Urothelium cell line (cell line): ENCODE measurements at regions not wholly inside any gene's neighbourhood (a gene's known extent, or its start where the extent isn't known, plus 50 kb on each side); places are given as distances from the start of the nearest gene placed in this dataset.
"Not testable (repeated sequence)": the region's sequence is repeated elsewhere in the genome, so short reads cannot be mapped to it uniquely, and the experiment has no call there.

Source experiments
- DNase-seq: peaks from one replicate; pipeline ENCODE4 v3.0.0; 2011; ENCODE audit warnings: low spot score, mixed read lengths
- FAIRE-seq: peaks from 2 replicates; lab custom pipeline; 2011; peaks lifted over from hg19 to GRCh38; lab: Jason Lieb, UNC

DNA sequence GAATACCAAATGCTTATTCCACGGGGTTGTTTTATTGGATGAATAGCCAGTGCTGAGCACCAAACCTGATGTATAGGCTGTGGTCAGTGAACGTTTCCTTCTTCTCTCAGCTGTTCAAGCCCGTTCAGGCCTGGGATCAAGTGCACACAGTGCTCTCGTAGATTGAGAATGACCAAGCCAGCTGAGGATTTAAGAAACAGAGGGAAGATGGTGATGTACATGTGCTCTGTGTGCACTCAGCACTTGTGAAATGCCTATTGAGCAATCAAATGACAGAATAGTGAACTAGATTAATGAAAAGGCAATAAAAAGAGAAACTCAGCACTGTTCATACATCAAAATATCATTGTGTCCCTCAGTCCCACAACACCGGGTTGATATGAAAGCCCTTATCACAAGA, 302.5 kb downstream of the BMPER start:
- FAIRE-seq (no peak), DNase-seq (no peak)

DNA sequence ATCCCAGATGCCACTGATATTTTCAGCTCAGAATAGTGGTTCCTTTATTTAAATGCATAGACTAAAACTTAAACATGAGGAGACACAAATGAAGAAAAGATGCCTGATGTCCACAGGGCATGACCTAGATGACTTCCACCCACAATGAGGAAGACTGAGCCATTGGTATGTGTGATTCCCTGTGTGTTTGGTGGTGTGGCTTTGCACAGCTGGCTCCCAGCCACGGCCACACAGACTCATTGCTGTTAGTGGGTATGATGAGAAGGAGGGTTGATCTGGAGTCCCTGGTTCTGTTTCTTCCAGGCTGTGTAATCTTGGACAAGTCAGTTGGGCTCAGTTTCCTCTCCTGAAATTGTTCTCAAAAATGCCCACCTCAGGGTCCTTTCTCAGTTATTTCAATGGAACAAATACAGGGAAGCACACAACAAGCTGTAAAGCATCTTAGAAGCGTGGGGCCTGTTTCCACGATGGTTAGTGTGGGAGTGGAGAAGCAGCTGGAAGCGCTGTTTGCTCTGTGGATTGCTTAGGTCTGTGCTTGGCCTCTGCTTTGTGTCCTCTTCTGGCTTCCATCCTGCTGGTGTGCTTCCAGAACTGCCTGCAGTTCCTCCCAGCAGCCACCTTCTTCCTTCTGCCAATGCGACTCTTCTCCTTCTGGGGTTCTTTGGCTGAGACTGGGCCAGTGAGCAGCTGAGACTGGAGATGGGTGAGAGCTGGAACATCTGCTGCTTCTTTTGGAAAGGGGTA, 303.7 kb downstream of the BMPER start:
- DNase-seq = no peak
- no peak for FAIRE-seq

DNA sequence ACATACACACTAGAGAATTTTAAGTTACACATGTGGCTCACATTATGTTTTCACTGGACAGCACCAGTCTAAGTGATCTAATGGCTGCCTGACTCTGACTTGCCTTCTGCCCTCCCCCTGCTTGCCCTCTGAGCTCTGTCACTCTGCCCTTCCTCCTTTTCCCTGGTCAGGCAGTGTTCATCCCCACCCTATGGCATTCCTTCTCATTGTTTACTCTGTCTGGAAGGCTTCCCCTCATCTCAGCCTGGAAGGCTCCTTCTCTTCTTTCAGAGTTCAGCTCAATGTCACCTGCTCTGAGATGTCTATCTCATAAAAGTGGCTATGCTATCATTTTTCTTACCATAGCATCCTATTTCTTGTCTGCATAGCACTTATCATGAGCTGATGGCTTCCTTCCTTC, 305.7 kb downstream of the BMPER start:
- no peak for DNase-seq
- FAIRE-seq = no peak

DNA sequence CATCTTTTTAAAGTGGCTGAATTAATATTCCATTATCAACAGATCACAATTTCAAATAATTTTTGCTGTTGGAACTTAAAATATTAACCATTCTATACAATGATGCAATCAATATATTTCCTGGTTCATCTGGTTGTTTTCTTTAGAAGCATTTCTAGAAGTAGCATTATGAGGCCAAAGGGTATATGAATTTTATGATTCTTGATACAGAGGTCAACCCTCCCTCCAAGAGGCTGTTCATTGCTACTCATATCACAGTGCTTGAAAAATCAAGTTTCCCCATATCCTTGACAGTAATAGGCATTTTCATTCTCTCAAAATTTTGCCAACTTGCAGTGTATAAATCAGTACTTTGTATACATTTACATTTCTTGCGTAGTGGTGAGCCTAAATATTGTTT, 312.6 kb downstream of the BMPER start:
- FAIRE-seq = no peak

DNA sequence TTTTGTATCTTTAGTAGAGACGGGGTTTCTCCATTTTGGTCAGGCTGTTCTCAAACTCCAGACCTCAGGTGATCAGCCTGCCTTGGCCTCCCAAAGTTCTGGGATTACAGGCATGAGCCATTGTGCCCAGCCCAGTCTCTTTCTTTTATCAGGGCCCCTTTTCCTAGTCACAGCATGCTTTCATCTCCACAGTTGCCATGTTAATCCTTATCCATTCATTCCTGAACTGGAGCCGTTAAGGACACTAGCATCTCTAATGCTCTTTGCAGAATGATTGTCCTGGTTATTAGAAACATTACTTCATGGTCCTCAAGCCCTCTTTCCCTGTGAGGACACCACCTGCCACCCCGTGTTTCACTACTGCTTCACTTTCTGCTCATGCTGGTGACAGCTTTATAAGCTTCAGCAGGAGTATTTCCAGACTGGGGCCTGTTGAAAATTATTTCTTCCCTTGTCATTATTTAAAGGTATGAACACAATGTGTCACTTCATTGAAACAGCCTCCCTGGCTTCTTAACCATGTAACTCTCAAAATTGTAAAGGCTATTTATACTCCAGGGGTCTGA, 313.9 kb downstream of the BMPER start:
- FAIRE-seq (no peak), DNase-seq (no peak)

More for the DNA sequence above, 312.6 kb downstream of the BMPER start:
- no peak for DNase-seq

DNA sequence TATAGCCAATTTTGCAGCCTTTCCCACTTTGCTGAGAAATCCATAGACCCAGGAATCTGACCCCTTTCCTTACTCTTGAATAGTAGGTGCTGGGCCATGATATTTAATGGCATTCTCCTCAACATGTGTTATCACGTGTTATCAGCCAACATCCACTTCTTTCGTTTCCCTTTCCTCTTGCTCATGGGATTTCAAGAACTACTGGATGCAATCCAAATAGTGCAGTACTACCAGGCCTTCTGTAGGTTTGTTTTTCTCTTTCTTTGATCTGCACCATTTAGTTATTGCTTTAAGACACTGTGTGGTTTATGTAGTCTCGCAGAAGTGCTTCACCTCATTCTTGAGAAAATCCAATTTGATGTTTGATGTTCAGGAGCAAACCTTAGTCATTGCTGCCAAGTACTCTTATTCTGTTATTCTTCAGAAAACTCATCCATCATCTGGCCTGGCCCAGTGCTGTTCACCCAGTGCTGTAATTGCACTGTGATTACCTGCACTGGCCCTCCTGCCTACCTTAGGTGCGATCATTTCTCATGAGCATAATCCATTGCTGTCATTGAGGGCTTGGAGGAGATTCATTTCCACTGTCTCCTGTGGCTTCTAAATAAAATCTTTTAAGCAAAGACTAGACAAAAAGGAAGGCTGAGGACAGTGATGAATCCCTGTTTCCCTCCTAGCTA, 315.3 kb downstream of the BMPER start:
- no peak for DNase-seq
- peak; percentile 74 for FAIRE-seq

DNA sequence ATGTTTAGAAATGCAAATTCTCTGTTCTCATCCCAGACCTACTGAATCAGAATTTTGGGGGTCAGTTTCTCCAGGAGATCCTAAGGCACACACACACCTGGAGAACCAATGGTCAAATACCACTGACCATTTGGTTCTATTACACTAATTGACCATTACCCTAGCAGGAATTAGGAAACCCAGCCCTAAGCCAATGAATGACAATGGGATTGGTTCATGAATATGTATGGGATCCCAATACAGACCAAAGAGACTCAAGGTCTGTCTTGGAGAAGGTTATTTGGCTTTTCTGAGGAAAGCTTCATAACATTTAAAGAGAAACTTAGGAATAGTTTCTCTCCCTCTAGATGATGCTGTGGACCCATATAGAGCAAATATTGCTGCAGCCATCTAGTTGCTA, 317.0 kb downstream of the BMPER start:
- FAIRE-seq (no peak), DNase-seq (no peak)

DNA sequence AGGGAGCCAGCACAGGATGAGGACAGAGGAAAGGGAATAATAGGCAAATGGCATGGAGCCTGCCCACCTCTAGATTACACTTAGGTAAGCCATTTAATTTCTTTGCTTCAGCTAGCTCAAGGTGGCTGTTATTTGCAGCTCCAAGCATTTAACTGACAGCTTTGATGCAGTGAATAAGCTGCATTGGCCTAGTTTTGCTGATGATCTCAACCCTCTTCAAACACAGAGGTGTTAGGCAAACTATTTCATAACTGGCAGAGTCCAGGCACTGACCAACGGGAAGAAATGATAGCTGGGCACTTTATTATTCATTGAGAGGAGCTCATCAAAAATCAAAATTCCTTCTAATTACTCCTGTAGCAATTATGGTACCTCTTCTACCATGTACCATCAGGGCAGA, 317.4 kb downstream of the BMPER start:
- DNase-seq = no peak
- FAIRE-seq = no peak

DNA sequence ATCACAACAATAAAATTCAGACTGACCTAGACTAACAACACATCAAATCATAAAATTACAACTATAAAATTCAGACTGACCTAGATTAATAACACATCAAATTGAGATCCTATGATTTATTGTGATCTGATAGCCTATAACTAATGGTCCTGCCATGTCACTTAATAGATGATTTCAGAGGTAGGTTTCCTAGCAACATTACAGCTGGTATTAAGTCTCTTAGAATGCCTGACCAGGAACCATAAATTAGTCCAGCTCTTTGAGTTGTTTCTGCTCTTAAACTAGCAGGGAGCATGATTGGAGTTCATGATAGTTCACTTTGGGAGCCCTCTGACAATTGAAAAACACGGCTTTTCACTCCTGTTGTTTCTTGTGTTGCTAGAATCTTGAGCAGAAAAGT, 318.9 kb downstream of the BMPER start:
- no peak for FAIRE-seq

DNA sequence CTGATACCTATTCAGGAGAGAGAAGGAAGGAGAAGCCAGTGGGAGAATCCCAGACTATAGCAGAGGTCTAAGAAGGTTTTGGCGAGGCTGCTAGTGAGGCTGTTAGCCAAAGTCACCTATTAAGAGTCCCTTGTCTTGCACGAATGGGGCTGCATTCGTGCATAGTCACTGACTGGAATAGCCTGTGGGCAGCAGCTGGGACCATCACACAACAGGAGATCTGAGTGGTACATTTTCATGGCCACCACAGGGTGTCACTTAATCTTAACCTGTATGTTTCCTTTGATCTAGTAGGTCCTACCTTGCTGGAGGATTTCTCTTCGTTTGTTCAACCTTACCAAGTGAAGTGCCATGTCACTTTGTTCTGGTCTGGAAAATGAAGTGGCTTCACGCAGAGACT, 319.9 kb downstream of the BMPER start:
- DNase-seq = no peak
- no peak for FAIRE-seq

More for the DNA sequence above, 318.9 kb downstream of the BMPER start:
- no peak for DNase-seq

DNA sequence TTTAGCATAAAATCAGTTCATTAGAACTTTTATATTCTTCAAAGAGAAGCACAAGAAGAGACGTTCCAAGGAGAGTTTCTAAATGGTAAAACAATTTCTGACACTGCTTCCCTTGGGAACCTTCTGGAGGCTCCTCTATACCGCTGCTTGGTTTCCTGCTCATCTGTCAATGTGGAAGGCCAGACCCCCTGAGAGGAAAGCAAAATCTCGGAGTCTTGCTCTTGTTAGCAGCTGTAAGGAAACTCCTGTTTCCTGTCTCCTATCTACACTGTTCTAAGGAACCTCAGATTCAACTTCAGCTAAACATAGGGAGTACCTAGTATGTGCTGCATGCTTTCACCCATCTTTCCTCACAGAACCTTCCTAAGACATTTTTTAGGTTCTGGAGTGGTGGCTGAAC, 322.2 kb downstream of the BMPER start:
- DNase-seq (no peak), FAIRE-seq (no peak)

DNA sequence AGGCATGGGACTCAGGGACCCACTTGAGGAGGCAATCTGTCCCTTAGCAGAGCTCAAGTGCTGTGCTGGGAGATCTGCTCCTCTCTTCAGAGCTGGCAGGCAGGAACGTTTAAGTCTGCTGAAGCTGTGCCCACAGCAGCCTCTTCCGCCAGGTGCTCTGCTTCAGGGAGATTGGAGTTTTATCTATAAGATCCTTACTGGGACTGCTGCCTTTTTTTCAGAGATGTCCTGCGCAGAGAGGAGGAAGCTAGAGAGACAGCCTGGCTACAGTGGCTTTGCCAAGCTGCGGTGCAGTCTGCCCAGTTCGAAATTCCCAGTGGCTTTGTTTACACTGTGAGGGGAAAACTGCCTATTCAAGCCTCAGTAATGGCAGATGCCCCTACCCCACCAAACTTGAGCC, 329.8 kb downstream of the BMPER start:
- DNase-seq, FAIRE-seq: not testable (repeated sequence)

DNA sequence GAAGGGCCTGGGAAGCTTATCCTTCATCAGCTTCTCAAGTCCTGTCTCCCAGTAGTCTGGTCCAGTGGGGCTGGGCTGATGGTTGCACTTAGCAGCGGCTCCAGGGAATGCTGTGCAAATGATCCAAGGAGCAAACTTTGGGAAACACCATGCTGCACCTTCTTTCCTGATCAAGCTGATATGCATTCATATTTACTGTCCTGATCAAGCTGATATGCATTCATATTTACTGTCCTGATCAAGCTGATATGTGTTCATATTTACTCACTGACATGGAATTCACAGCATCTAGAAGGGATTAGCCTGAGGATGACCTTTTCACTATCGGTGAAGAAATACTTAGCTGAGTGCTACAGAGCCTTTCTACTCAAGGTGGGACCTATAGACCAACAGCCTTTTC, 330.7 kb downstream of the BMPER start:
- DNase-seq = no peak
- FAIRE-seq = peak; percentile 5

DNA sequence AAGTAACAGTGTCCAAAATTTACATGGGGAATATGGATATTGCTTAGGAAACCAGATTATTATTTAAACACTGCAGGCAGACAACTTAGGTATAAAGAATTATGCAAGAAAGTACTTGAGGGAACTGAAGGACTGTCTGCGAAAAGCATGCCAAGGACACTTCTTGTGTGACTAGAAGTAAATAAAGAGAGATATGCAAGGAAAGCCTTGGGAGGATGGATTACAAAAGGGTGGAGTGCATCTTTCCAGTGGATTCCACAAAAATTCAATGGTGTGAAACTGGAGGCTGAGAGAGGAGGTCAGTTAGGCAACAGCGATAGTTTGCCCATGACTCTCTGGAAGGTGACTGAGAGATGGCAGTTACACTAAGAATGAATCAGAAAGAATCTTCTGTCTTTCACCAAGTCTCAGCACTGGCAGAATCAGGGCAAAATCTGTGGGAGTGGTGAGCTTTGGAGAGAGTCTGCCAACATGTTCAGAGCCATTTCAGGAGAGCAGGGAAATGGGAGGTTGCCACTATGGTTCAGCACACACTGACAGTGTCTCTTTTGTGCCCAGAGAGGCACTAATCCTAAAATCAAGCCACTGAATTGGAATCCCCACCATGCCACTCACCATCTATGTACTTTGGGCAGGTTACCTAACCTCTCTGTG, 331.6 kb downstream of the BMPER start:
- DNase-seq = no peak
- no peak for FAIRE-seq

DNA sequence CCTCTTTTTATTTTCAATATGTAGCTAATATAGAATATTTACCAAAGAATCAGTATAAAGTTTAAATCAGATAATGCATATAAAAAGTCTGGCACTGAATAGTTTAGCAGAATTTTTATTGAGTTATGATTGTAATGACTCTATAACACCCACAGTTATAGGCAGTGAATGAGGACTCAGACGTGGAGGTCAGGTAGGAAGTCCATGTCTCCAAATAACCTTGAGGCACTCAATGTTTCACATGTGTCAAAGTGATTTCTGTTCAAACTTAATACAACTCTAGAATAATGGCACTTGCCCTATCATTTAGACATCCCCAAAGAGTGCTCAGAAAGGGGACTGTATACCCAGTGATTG, 332.1 kb downstream of the BMPER start:
- no peak for FAIRE-seq
- DNase-seq = no peak

DNA sequence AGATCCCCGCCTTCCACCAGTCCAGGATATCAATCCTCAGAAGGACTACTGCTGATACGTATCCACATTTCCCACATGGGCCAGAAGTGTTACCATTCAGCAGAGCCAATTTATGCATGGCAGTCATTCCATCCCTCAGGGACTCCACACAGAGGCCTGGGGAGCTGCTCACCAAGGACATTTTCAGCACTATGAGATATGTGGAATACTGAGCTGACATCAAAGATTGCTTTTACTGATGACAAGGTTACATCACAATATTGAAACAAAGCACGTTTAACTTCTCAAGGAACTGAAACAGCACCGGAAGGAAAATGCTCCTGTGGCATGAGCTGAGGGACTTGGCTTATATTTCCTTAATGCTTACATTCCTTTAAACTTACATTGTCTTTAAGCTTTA, 335.1 kb downstream of the BMPER start:
- no peak for DNase-seq

DNA sequence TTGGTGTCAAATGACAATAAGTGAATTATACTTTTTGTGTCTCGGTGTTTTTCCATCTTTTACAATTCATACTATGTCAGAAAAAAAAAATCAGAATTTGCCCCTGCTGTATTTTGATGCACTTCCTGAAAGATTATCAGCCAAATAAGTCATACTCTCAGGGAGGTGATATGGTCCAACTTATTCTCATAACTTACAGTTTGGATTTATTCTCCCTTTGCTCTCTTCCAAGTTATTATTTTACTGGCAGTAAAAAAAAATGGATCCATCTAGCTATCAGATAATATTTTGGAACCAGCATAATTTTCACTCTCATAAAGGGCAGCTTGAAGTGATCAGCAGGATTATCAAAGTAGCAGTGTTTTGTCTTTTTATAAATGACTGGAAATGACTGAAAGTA, 337.1 kb downstream of the BMPER start:
- DNase-seq (no peak), FAIRE-seq (no peak)

More for the DNA sequence above, 335.1 kb downstream of the BMPER start:
- no peak for FAIRE-seq

DNA sequence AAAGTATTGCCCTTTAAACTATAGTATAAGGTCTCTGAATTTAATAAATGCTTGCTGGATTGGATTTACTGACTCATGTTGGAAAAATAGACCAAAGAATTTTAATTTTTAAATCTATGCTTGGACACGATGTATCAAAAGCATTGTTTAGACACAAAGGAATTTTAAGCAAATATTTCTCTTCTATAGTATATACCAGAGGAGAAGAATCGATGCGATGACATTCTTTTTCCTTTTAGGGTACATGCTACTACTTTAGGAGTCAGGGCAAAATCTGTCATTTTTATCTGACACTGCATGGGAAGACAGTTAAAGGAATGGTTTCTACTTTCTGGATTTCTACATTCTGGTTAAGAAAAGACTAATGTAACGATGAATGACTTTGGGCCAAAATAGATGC, 339.9 kb downstream of the BMPER start:
- DNase-seq (no peak), FAIRE-seq (no peak)

DNA sequence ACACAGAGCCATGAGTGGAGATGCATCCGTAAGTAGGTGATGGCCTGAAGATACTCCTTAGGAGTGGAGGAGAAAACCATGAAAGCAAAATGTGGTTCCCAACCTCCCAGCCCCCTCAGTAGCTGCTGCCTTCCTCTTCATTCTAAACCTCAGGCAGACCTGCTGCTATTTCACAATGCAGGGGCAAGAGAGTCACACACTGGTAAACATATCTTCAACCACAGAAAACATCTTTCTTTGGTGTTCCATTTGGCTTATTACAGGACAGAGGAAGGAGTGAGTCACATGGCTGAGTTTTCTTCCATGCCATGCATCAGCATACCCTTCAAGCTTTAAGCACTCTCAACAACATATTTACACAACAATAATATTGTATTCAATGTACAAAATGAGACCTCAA, 342.1 kb downstream of the BMPER start:
- FAIRE-seq (no peak), DNase-seq (no peak)

DNA sequence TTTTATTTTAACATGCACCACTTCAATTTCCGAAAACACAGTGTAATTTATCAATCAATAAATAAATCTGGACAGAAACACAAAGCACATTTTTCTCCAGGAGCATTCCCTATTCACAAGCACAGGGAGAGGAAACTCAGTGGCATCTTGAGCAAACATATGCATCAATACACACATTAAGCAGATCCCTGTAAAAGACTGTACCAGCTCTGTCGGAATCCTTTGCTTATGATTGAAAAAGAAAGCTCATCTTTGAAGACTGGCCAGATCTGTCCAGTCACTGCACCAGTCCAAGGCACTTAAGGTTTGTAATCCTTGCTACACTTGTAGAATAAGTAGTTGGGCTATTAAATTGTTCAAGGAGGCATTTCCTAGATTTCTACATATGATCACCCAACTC, 343.9 kb downstream of the BMPER start:
- FAIRE-seq (no peak), DNase-seq (no peak)

DNA sequence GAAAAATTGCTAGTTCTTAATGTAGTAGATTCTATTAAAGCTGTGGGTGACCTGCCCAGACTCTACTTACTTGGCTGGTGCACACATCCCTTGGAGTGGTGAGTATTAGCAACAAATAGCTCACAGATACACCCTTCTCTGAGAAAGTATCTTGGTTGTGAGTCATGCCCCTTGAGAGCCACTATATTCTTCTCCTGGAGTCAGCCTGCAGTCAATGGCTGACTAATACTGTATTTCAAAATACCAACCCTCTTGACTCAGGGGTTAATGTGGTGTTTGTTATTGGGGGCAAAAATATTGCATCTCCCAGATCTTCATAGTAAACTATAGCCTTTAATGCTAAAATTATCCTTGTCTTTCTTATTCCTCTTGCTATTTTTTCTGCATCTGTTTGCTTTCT, 354.9 kb downstream of the BMPER start:
- DNase-seq (peak; percentile 82), FAIRE-seq (peak; percentile 88)

DNA sequence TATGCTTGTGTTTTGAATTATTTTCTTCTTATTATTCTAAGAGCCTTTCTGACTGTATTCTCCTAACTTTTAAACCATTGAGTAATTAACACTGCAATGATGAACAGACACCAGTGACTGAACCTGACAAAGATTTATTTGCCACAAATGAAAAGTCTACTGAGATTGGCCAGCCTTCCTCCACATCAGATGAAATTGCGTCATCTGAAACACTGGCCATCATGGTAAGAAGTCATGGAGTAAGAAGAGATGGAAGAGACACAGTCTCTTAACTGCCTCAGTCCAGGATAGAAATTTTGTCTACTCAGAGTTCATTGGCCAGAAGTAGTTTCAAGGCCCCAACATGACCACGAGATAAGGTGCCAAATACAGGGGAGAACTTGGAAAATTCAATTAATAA, 357.8 kb downstream of the BMPER start:
- FAIRE-seq = no peak

More for the DNA sequence above, 357.8 kb downstream of the BMPER start:
- no peak for DNase-seq
